Stimulated activated CD8-positive, alpha-beta memory T cell treated with anti-CD3 and anti-CD28 coated beads, Interleukin-15, amount 100 ng/mL, for 4 hours (primary cell): ENCODE measurements at regions not wholly inside any gene's neighbourhood (a gene's known extent, or its start where the extent isn't known, plus 50 kb on each side); places are given as distances from the start of the nearest gene placed in this dataset.

Experiments
- DNase-seq, 2 donors: peaks; one replicate each; pipeline ENCODE4 v3.0.0-alpha.2; 2020; ENCODE audit warnings: low read depth in 2 of 2

DNA sequence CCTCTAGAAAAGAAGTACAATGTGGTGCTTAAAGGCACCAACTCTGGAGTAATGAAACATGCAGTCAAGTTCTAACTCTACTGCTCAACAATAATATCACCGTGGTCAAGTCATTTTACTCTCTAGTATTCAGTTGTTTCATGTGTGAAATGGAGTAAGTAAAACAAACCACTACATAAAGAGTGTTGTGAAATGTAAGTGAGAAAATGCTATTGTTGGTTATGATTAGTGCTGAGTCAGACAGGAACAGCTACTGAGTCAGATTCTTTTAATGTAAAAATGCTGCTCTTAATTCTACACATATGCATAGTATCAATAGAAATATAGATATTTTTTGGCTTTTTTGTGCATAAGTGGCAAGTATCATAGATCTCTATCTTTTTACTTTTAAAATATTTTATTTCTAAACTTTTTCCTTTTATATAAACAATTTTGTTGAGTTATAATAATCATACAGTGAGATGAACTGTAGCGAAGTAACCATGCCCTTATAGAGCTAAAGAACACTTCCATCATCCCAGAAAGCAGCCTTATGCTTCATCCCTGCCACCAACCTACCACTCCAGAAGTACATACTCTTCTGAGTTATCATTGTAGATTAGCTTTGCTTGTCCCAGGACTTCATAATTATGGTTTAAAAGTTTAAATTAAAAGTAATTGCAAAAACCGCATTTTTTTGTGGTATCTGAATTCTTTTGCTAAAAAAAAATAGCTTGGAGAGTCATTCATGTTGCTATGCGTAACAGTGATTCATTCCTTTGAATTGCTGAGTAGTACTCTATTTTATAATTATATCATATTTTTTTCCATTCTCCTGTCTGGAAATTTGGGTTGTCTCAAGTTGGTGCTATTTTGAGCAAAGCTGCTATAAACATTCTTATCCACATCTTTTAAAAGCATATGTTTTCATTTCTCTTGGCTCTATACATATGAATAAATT lies 548.2 kb upstream of the CLINT1 start:
- no peak for DNase-seq

GRCh38 chr5:158398360-158399201 lies 539.6 kb upstream of the CLINT1 start:
- DNase-seq = no peak

GRCh38 chr5:158397278-158397677 lies 538.3 kb upstream of the CLINT1 start:
- DNase-seq = no peak

GRCh38 chr5:158394102-158394501 lies 535.2 kb upstream of the CLINT1 start:
- DNase-seq = no peak

- no peak for DNase-seq
Measured at GRCh38 chr5:158393457-158393856, 534.5 kb upstream of the CLINT1 start.

GRCh38 chr5:158392753-158393152 lies 533.8 kb upstream of the CLINT1 start:
- no peak for DNase-seq

GRCh38 chr5:158390577-158390976 lies 531.6 kb upstream of the CLINT1 start:
- no peak for DNase-seq

DNA sequence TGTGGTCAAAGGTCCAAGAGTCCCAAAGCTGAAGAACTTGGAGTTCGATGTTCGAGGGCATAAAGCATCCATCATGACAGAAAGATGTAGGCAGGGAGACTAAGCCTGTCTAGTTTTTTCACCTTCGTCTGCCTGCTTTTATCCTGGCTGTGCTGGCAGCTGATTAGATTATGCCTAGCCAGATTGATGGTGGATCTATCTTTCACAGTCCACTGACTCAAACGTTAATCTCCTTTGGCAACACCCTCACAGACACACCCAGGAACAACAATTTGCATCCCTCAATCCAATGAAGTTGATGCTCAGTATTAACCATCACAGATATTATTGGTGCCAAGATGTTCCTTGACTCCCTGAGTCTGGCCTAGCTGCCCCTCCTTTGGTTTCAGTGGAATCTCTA lies 530.8 kb upstream of the CLINT1 start:
- no peak for DNase-seq

DNA sequence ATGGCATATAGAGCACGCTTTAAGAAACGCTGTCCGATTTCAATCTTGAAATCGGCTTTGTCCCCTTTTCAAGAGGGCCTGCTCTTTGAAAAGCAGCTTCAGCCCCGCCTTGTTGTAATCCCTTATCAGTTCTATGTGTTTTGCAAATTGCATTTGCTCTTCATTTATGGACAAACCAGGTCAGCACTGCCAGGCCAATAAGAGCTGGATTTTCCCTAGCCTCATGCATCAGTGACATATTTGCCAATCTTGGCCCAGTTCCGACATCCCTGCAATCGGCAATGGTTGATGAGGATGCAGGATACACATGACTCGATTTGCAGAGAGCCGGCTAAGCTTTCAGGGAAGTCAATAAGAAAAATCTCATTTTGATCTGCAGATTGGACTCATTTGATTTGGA lies 529.1 kb upstream of the CLINT1 start:
- no peak for DNase-seq

DNA sequence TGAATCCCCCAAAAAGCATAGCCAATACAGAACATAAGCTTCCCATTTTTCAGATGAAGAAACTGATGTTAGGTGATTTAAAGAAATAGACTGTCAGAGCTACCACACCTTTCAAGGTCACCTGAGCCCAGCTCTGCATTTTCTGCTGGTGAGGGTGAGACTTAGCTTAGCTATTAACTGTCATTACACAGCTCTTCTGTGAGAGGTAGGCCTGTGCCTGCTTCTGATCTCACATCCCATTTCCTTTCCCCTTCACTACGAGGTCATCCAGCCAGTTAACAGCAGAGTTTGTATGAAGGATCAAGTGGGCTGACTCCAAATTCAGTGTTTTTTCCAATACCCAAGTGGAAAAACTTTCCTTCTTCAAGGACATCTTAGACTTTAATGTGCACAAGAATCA lies 528.6 kb upstream of the CLINT1 start:
- DNase-seq = no peak

GRCh38 chr5:158385982-158386381 lies 527.0 kb upstream of the CLINT1 start:
- no peak for DNase-seq

GRCh38 chr5:158384535-158385481 lies 525.9 kb upstream of the CLINT1 start:
- no peak for DNase-seq

DNA sequence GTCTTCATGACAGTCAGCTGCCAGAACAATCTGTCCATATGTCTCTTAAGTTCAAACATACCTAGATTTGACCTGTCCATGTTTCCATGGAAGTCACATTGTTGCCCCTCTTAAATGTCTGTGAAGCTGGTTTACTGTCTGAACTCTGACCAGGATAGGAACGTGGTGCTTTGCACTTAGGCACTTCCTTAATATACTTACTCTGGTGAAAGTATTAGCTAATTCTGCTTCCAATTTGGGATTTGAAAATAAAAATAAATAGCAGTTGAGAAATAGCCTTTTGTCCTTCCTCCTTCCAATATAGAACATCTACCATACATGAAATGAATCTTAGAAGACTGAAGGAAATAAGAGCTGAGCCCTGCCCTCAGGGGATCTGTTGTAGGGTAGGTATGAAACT lies 524.5 kb upstream of the CLINT1 start:
- DNase-seq = no peak

- peak in 1 of 2 donors; percentile 3 for DNase-seq
Measured at GRCh38 chr5:158382473-158382872, 523.5 kb upstream of the CLINT1 start.

GRCh38 chr5:158381614-158382160 lies 522.7 kb upstream of the CLINT1 start:
- no peak for DNase-seq

- DNase-seq = no peak
Measured at GRCh38 chr5:158380661-158381060, 521.7 kb upstream of the CLINT1 start.

DNA sequence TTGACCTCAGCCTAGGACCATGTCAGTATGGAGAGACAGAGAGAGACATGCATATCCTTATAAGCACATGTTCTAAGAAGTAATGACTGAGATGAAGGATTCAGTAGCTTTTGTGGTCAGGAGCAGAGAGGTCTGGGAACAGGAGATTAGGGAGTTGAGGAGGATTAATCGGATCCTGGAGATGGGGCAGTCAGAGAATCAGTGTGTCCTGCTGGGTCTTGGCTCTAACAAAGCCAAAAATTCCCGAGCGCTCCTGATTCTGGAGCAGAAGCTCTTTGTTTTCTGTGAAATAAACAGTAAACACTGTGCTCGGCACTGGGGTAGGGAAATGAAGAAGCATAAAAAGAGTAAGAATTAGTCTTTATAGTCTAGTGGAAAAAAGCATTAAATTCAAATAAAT lies 520.0 kb upstream of the CLINT1 start:
- DNase-seq = no peak

DNA sequence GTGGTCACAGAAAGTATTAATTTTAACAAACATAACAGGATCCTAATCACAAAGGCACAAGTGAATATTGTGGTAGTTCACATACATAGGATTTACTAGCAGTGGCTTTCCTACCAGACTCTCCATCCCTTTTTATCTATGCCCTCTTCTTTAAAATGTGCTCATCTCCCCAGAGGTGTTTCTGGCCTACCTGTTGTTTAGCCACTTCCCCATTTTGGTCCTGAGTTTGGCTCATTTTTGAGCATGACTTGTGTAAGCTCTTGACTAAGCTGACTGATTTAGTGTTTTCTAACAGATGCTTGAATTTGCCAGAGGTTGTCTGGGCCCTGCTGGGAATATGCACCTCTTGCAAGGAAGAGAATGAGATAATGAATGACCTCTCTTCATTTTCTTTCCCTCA lies 517.7 kb upstream of the CLINT1 start:
- DNase-seq = no peak

GRCh38 chr5:158375531-158375930 lies 516.6 kb upstream of the CLINT1 start:
- no peak for DNase-seq

- no peak for DNase-seq
Measured at GRCh38 chr5:158373608-158374395, 514.9 kb upstream of the CLINT1 start.

- no peak for DNase-seq
Measured at GRCh38 chr5:158369241-158369640, 510.3 kb upstream of the CLINT1 start.
